ENCODE measurements at regions not wholly inside any gene's neighbourhood (a gene's known extent, or its start where the extent isn't known, plus 50 kb on each side); places are given as distances from the start of the nearest gene placed in this dataset.
A peak's percentile ranks its signal among the peaks of the same experiment; 100 is the strongest.
"Not testable (repeated sequence)": the region's sequence is repeated elsewhere in the genome, so short reads cannot be mapped to it uniquely, and the experiment has no call there.

- no peaks in the 10 kb centered on the region for H3K27me3 ChIP-seq
- no peaks in the 10 kb centered on the region for H3K9me3 ChIP-seq
- WGBS (ENCODE audit: insufficient coverage, low coverage, low lambda C conversion rate, missing lambda C conversion rate), result 50% methylated on average over 6 of the region's 20 CpGs
- DNase-seq (no peak), ATAC-seq (no peak)
- H3K27ac ChIP-seq, result no peak overlapping the region
- no peaks in the 10 kb centered on the region for H3K4me1 ChIP-seq
- intact Hi-C loops (cut with DNase I), result no loop called here
- no peaks in the 10 kb centered on the region for H3K36me3 ChIP-seq
- H3K4me3 ChIP-seq, result no peak overlapping the region
- TF ChIP-seq CTCF (IDR thresholded peaks at IDR 0.05) (no peak), POLR2A (IDR thresholded peaks at IDR 0.05) (no peak)
Measured at GRCh38 chr10:130714742-130715467, 578.7 kb downstream of the GLRX3 start.

GRCh38 chr10:130715686-130716670, 579.8 kb downstream of the GLRX3 start:
- no peaks in the 10 kb centered on the region for H3K9me3 ChIP-seq
- no peak overlapping the region for H3K27ac ChIP-seq
- H3K4me3 ChIP-seq, result no peak overlapping the region
- H3K27me3 ChIP-seq, result no peaks in the 10 kb centered on the region
- intact Hi-C loops (cut with DNase I), result no loop called here
- TF ChIP-seq POLR2A (IDR thresholded peaks at IDR 0.05), result no peak
- WGBS (ENCODE audit: insufficient coverage, low coverage, low lambda C conversion rate, missing lambda C conversion rate), result 53% methylated on average over 7 of the region's 12 CpGs
- H3K36me3 ChIP-seq, result no peaks in the 10 kb centered on the region
- no peaks in the 10 kb centered on the region for H3K4me1 ChIP-seq
- DNase-seq (no peak), ATAC-seq (peak; percentile 37 to 50 (median 44))

GRCh38 chr10:130717083-130717482, 580.9 kb downstream of the GLRX3 start:
- TF ChIP-seq POLR2A (IDR thresholded peaks at IDR 0.05) (no peak), CTCF (IDR thresholded peaks at IDR 0.05) (no peak)
- Histone ChIP-seq H3K4me3 (no peak overlapping the region), H3K27me3 (no peaks in the 10 kb centered on the region), H3K4me1 (no peaks in the 10 kb centered on the region), H3K36me3 (no peaks in the 10 kb centered on the region), H3K27ac (no peak overlapping the region), H3K9me3 (no peaks in the 10 kb centered on the region)
- 61% methylated on average over 7 of the region's 7 CpGs for WGBS (ENCODE audit: insufficient coverage, low coverage, low lambda C conversion rate, missing lambda C conversion rate)
- intact Hi-C loops (cut with DNase I), result no loop called here
- no peak for DNase-seq
- no peak for ATAC-seq

GRCh38 chr10:130718744-130719447, 582.7 kb downstream of the GLRX3 start:
- H3K27ac ChIP-seq; H3K4me1 ChIP-seq; H3K36me3 ChIP-seq; H3K4me3 ChIP-seq; intact Hi-C loops (cut with DNase I); DNase-seq; H3K9me3 ChIP-seq; ATAC-seq; H3K27me3 ChIP-seq: not testable (repeated sequence)
- WGBS (ENCODE audit: insufficient coverage, low coverage, low lambda C conversion rate, missing lambda C conversion rate), result 31% methylated on average over 5 of the region's 9 CpGs

GRCh38 chr10:130719448-130719752, 583.2 kb downstream of the GLRX3 start:
- TF ChIP-seq POLR2A (IDR thresholded peaks at IDR 0.05) (no peak), CTCF (IDR thresholded peaks at IDR 0.05) (no peak)
- H3K4me1 ChIP-seq, result no peaks in the 10 kb centered on the region
- intact Hi-C loops (cut with DNase I), result no loop called here
- no peaks in the 10 kb centered on the region for H3K27me3 ChIP-seq
- H3K4me3 ChIP-seq, result no peak overlapping the region
- H3K27ac ChIP-seq, result no peak overlapping the region
- no peaks in the 10 kb centered on the region for H3K9me3 ChIP-seq
- WGBS (ENCODE audit: insufficient coverage, low coverage, low lambda C conversion rate, missing lambda C conversion rate), result 80% methylated on average over 1 of the region's 2 CpGs
- ATAC-seq (no peak), DNase-seq (no peak)
- no peaks in the 10 kb centered on the region for H3K36me3 ChIP-seq

All from right lobe of liver (tissue), 6 donors.